Liver (tissue), 3 donors: ENCODE measurements at regions not wholly inside any gene's neighbourhood (a gene's known extent, or its start where the extent isn't known, plus 50 kb on each side); places are given as distances from the start of the nearest gene placed in this dataset.

Source experiments
- EGR1 ChIP-seq, 2 donors: IDR thresholded peaks; 2 replicates each; pipeline ENCODE4 v1.6.1; 2016 to 2018; ENCODE audit warnings: antibody characterized with exemption in 2 of 2, low read depth in 2 of 2
- FOXA1 ChIP-seq: IDR thresholded peaks from 2 replicates; pipeline ENCODE4 v1.6.1; 2016; ENCODE audit warnings: antibody characterized with exemption
- GABPA ChIP-seq, 2 donors: IDR thresholded peaks in 1 of 2; conservative IDR thresholded peaks in 1 of 2; 2 replicates each; pipeline ENCODE4 v1.6.1; 2016; ENCODE audit warnings: antibody characterized with exemption in 2 of 2, mild to moderate bottlenecking in 1 of 2, moderate library complexity in 1 of 2
- JUND ChIP-seq, 2 donors: IDR thresholded peaks; 2 replicates each; pipeline ENCODE4 v1.6.1; 2016; ENCODE audit warnings: antibody characterized with exemption in 2 of 2
- NR2F2 ChIP-seq: IDR thresholded peaks from 2 replicates; pipeline ENCODE4 v1.6.1; 2016; ENCODE audit warnings: antibody characterized with exemption
- RXRA ChIP-seq, 2 donors: IDR thresholded peaks; 2 replicates each; pipeline ENCODE4 v1.6.1; 2017 to 2018; ENCODE audit warnings: antibody characterized with exemption in 2 of 2, mild to moderate bottlenecking in 1 of 2
- SP1 ChIP-seq: IDR thresholded peaks from 2 replicates; pipeline ENCODE4 v1.6.1; 2018; ENCODE audit warnings: antibody characterized with exemption, mild to moderate bottlenecking
- TAF1 ChIP-seq: conservative IDR thresholded peaks from 2 replicates; pipeline ENCODE4 v1.6.1; 2016; ENCODE audit warnings: antibody characterized with exemption, mild to moderate bottlenecking
- TF ChIP-seq, protein P1 (sequence below): fragments of 150-350 bp; IDR thresholded peaks from 2 replicates; pipeline ENCODE4 v1.5.1; 2017; ENCODE audit warnings: improper control_type of control experiment, low read depth, low read length; ENCODE audit not compliant: missing input control
- TF ChIP-seq, protein P2 (sequence below): IDR thresholded peaks from 2 replicates; pipeline ENCODE4 v1.6.1; 2016; ENCODE audit warnings: antibody characterized with exemption, mild to moderate bottlenecking
- TF ChIP-seq, protein P3 (sequence below): IDR thresholded peaks from 2 replicates; pipeline ENCODE4 v1.6.1; 2016; ENCODE audit warnings: antibody characterized with exemption
- TF ChIP-seq, protein P4 (sequence below): IDR thresholded peaks from 2 replicates; pipeline ENCODE4 v1.6.1; 2016; ENCODE audit warnings: antibody characterized with exemption
- TF ChIP-seq, protein P5 (sequence below): IDR thresholded peaks from 2 replicates; pipeline ENCODE4 v1.6.1; 2016; ENCODE audit warnings: antibody characterized with exemption
- donor health status: healthy.
- donor health status: healthy.

DNA sequence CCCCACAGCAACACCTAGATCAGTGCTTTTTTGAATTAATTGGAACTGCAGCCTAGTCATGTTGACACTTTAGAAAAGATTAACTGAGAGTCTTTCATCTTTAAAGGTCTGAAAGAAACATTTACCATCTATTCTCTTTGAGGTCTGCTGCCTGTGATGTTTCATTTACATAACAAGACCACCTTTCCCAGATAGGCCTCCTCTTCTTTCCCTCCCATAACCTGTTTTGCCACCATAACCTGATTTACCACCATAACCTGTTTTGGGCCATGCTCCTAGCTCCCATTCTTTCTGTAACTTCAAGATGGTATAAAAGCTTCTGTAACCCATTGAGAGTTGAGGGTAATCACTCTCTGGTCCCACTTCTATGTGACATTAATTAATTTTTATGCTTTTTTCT, 320.8 kb downstream of the PCDH20 start:
- TF ChIP-seq, protein P1, sequence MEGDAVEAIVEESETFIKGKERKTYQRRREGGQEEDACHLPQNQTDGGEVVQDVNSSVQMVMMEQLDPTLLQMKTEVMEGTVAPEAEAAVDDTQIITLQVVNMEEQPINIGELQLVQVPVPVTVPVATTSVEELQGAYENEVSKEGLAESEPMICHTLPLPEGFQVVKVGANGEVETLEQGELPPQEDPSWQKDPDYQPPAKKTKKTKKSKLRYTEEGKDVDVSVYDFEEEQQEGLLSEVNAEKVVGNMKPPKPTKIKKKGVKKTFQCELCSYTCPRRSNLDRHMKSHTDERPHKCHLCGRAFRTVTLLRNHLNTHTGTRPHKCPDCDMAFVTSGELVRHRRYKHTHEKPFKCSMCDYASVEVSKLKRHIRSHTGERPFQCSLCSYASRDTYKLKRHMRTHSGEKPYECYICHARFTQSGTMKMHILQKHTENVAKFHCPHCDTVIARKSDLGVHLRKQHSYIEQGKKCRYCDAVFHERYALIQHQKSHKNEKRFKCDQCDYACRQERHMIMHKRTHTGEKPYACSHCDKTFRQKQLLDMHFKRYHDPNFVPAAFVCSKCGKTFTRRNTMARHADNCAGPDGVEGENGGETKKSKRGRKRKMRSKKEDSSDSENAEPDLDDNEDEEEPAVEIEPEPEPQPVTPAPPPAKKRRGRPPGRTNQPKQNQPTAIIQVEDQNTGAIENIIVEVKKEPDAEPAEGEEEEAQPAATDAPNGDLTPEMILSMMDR = no peak
- TF ChIP-seq EGR1 (IDR thresholded peaks at IDR 0.05; ENCODE audit: low read depth in 2 of 2) = no peak
- no peak for TF ChIP-seq TAF1
- TF ChIP-seq, protein P2, sequence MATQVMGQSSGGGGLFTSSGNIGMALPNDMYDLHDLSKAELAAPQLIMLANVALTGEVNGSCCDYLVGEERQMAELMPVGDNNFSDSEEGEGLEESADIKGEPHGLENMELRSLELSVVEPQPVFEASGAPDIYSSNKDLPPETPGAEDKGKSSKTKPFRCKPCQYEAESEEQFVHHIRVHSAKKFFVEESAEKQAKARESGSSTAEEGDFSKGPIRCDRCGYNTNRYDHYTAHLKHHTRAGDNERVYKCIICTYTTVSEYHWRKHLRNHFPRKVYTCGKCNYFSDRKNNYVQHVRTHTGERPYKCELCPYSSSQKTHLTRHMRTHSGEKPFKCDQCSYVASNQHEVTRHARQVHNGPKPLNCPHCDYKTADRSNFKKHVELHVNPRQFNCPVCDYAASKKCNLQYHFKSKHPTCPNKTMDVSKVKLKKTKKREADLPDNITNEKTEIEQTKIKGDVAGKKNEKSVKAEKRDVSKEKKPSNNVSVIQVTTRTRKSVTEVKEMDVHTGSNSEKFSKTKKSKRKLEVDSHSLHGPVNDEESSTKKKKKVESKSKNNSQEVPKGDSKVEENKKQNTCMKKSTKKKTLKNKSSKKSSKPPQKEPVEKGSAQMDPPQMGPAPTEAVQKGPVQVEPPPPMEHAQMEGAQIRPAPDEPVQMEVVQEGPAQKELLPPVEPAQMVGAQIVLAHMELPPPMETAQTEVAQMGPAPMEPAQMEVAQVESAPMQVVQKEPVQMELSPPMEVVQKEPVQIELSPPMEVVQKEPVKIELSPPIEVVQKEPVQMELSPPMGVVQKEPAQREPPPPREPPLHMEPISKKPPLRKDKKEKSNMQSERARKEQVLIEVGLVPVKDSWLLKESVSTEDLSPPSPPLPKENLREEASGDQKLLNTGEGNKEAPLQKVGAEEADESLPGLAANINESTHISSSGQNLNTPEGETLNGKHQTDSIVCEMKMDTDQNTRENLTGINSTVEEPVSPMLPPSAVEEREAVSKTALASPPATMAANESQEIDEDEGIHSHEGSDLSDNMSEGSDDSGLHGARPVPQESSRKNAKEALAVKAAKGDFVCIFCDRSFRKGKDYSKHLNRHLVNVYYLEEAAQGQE = no peak
- TF ChIP-seq SP1 = no peak
- no peak for TF ChIP-seq RXRA (IDR thresholded peaks at IDR 0.05)
- TF ChIP-seq, protein P3, sequence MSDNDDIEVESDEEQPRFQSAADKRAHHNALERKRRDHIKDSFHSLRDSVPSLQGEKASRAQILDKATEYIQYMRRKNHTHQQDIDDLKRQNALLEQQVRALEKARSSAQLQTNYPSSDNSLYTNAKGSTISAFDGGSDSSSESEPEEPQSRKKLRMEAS = no peak
- no peak for TF ChIP-seq GABPA (IDR thresholded peaks at IDR 0.05 in 1 of 2, conservative IDR thresholded peaks at IDR 0.05 in 1 of 2)
- TF ChIP-seq FOXA1 = no peak
- no peak for TF ChIP-seq NR2F2
- no peak for TF ChIP-seq JUND (IDR thresholded peaks at IDR 0.05)
- TF ChIP-seq, protein P4, sequence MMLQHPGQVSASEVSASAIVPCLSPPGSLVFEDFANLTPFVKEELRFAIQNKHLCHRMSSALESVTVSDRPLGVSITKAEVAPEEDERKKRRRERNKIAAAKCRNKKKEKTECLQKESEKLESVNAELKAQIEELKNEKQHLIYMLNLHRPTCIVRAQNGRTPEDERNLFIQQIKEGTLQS = no peak
- TF ChIP-seq, protein P5, sequence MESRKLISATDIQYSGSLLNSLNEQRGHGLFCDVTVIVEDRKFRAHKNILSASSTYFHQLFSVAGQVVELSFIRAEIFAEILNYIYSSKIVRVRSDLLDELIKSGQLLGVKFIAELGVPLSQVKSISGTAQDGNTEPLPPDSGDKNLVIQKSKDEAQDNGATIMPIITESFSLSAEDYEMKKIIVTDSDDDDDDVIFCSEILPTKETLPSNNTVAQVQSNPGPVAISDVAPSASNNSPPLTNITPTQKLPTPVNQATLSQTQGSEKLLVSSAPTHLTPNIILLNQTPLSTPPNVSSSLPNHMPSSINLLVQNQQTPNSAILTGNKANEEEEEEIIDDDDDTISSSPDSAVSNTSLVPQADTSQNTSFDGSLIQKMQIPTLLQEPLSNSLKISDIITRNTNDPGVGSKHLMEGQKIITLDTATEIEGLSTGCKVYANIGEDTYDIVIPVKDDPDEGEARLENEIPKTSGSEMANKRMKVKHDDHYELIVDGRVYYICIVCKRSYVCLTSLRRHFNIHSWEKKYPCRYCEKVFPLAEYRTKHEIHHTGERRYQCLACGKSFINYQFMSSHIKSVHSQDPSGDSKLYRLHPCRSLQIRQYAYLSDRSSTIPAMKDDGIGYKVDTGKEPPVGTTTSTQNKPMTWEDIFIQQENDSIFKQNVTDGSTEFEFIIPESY = no peak
